GM18519 (cell line): ENCODE measurements at regions not wholly inside any gene's neighbourhood (a gene's known extent, or its start where the extent isn't known, plus 50 kb on each side); places are given as distances from the start of the nearest gene placed in this dataset.

ENCODE experiments used
- ATAC-seq: cut with Tn5 transposase; IDR thresholded peaks from one replicate; pipeline ENCODE4 v1.9.1; 2021; ENCODE audit warnings: mild to moderate bottlenecking, moderate library complexity; ENCODE audit not compliant: unreplicated experiment, low FRiP score

DNA sequence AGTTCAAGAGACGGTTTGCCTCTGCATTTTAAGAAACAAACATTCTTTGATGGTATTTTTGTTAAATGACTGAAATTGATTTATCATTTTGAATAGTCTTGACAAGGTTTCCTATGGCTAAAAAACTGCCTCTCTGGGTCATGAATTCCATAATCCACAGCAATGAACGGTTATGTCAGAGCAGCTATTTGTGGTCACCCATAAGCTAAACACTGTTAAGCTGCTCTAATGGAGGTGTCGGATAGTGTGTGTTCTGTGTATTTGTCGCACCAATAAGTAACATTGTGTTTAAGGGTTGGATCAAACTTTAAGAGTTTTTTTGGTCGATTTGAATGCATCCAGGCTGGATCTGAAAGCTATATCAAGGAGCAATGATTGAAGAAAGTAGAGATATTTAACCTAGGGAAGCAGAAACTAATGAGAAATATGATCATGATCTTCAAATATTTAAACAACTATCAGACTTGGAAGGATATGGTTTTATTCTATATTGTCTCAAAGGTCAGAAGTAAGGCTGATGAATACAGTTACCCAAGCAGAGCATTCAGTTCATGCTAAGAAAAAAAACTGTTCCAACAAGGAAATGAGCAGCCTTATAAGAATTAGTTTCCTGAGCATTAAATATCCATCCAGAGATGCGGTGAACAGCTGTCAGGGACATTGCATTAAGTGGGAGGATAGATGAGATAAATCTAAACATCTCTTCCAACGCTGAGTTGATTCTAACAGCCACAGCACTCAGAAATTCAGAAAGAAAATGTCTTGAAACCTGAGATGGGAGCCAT, 232.3 kb upstream of the RPS6KA3 start:
- ATAC-seq: no peak

GRCh38 chrX:20495575-20495974, 228.9 kb upstream of the RPS6KA3 start:
- no peak for ATAC-seq

DNA sequence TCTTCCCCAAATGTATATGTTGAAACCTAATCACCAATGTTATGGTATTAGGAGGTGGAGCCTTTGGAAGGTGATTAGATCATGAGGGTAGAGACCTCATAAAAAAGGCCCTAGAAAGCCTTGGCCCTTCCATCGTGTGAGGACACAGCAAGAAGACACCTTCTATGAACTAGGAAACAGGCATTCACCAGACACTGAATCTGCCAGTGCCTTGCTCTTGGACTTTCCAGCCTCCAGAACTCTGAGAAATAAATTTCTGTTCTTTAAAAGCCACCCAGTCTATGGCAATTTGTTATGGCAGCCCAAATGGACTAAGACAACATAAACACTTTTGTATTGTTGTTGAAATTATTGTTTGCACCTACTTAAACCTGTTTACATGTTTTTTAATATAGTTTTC, 221.8 kb upstream of the RPS6KA3 start:
- ATAC-seq: no peak

GRCh38 chrX:20487227-20487626, 220.5 kb upstream of the RPS6KA3 start:
- ATAC-seq: no peak

DNA sequence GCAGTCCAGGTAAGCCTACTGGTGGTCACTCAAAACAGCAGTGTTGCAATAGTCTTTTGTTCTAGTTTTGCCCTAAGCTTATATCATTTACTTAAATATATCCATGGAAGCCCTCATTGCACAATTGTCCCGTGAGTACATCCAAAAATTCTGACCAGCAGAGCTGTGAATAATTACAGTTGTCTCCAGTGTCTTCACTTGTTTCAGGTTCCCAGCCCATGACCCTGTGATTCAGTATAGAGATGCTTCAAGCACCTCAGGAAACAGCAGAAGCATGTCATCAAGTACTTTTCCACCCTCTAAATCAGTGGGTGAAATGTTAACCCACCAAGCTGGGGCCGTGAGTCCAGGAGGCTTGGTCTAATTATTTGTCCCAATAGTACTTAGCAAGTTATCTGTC, 214.9 kb upstream of the RPS6KA3 start:
- no peak for ATAC-seq

DNA sequence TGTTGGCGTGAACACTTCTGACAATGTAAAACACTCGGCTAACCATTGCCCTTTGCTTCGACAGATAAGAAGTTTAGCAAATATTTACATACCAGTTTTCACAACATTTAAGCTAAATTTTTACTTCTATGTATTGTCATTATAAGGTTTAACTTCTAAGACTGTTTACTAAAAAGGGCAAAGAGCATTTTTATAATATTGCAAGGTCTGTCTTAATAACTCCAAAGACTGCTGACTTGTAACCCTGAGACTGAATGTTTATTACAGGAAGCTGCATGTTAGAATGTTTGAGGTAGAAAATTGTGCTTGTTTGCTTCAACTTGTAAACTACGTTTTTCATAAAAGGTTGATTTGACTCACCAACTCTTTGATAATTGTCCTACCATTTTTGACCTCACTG, 213.2 kb upstream of the RPS6KA3 start:
- ATAC-seq: no peak

- no peak for ATAC-seq
These were observed 212.3 kb upstream of the RPS6KA3 start for GRCh38 chrX:20479048-20479447.

GRCh38 chrX:20477836-20478524, 211.3 kb upstream of the RPS6KA3 start:
- no peak for ATAC-seq

DNA sequence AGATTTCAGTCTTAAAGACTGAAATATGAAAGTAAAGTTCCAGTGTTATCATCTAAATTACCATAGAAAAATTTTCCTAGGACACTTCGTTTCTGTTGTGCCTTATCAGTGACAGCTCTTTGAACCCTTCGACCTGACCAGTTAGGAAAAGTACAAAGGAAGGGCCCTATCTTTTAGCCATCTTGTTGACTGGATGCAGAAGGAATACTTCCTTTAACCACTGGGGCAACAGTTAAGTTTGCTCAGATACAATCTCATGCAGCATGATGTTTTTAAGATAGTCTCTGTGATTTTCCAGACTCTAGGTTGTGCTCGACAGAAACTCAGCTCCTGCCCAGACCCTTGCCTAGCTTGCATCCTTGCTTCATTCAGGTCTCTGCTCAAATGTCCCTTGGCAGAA, 210.5 kb upstream of the RPS6KA3 start:
- no peak for ATAC-seq

- ATAC-seq: no peak
These were observed 206.0 kb upstream of the RPS6KA3 start for GRCh38 chrX:20472620-20473258.

- ATAC-seq: no peak
These were observed 205.4 kb upstream of the RPS6KA3 start for GRCh38 chrX:20472148-20472547.

DNA sequence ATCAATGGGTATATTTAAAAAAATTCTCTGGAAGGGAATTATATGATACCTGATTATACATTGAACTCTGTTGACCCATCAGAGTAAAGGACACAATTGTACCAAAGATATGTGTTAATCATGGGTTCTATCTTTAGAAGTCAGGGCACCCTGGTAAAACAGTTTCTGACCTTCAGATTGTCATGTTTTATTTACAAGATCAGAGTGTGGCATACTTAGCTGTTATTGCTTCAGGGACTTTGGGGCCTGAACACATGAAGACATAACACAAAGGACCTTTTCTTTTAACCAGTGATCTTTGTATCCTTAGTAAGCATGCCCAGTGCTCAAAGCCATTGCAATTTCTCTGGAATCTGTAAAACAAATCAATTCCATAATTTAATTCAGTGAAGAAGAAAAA, 204.8 kb upstream of the RPS6KA3 start:
- ATAC-seq: no peak

GRCh38 chrX:20463296-20464075, 196.8 kb upstream of the RPS6KA3 start:
- ATAC-seq: no peak

DNA sequence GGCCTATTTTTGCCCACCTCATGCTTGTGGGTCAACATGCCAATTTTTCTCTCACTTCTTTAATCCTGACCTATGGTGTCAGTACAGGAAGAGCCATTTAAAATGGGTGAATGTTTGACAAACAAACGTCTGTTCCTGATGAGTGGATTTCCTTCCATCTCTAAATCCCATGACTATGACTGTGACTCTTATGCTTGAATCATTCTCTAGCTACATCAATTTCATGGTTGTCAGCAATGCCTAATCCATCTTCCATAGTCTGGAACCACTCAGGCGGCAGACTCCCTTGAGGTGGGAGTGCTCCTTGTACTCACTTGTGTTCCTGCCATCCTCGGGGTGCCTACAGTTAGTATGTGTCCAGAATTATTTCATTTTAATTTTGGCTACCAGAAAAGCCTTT, 194.9 kb upstream of the RPS6KA3 start:
- ATAC-seq: no peak

DNA sequence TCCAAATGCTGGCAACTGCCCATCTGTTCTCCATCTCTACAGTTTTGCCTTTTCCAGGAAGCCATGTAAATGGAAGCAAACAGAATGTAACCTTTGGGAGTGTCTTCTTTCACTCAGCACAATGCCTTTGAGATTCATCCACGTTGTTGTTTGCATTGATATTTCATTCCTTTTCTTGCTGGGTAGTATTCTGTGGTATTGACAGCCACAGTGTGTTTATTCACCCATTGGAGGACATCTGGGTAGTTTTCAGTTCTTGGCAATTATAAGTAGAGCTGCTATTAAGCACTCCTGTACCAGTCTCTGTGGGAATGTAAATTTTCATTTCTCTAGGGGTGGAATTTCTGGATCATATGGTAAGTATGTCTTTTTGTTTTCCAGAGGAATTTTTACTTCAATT, 194.3 kb upstream of the RPS6KA3 start:
- no peak for ATAC-seq

GRCh38 chrX:20459410-20460350, 193.0 kb upstream of the RPS6KA3 start:
- no peak for ATAC-seq

GRCh38 chrX:20456971-20457370, 190.3 kb upstream of the RPS6KA3 start:
- no peak for ATAC-seq

- no peak for ATAC-seq
These were observed 188.3 kb upstream of the RPS6KA3 start for GRCh38 chrX:20455001-20455400.

DNA sequence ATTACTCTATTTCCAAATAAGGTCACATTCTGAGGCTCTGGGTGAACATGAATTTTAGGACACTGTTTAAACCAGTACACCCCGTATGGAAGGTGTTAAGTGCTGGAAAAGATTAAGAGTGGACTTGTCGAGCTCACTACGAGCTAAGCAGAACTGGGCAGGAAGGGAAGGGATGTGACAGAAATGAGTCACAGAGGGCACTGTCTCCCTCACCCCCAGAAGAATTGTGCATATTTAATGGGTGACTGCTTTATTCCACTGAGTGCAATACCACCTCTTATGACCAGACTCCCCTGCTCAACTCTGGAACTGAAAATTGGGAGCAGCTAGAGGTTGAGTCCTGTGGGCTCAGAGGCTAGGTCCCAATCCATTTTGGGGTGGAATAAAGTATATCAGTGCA, 187.4 kb upstream of the RPS6KA3 start:
- no peak for ATAC-seq

GRCh38 chrX:20452487-20452886, 185.8 kb upstream of the RPS6KA3 start:
- ATAC-seq: peak; percentile 80
